Hepatocyte (in vitro differentiated cells): ENCODE measurements at regions not wholly inside any gene's neighbourhood (a gene's known extent, or its start where the extent isn't known, plus 50 kb on each side); places are given as distances from the start of the nearest gene placed in this dataset.

Experiments used
- EZH2phosphoT487 ChIP-seq: fragments of 200-600 bp; sonication (generic); IDR thresholded peaks from one replicate; pipeline ENCODE4 v1.6.1; 2018; ENCODE audit warnings: antibody characterized with exemption, mild to moderate bottlenecking, low read depth, moderate library complexity; ENCODE audit not compliant: unreplicated experiment, severe bottlenecking
- TF ChIP-seq, protein P1 (sequence below): fragments of 200-600 bp; sonication (generic); IDR thresholded peaks from 2 replicates; pipeline ENCODE4 v1.5.1; 2016; ENCODE audit warnings: antibody characterized with exemption, mild to moderate bottlenecking; ENCODE audit not compliant: poor library complexity

GRCh38 chr6:147716434-147716833 is 207.9 kb downstream of the SAMD5 start:
- TF ChIP-seq EZH2phosphoT487 = no peak
- TF ChIP-seq, protein P1, sequence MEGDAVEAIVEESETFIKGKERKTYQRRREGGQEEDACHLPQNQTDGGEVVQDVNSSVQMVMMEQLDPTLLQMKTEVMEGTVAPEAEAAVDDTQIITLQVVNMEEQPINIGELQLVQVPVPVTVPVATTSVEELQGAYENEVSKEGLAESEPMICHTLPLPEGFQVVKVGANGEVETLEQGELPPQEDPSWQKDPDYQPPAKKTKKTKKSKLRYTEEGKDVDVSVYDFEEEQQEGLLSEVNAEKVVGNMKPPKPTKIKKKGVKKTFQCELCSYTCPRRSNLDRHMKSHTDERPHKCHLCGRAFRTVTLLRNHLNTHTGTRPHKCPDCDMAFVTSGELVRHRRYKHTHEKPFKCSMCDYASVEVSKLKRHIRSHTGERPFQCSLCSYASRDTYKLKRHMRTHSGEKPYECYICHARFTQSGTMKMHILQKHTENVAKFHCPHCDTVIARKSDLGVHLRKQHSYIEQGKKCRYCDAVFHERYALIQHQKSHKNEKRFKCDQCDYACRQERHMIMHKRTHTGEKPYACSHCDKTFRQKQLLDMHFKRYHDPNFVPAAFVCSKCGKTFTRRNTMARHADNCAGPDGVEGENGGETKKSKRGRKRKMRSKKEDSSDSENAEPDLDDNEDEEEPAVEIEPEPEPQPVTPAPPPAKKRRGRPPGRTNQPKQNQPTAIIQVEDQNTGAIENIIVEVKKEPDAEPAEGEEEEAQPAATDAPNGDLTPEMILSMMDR = no peak
